HCT116 (cell line): ENCODE measurements at regions not wholly inside any gene's neighbourhood (a gene's known extent, or its start where the extent isn't known, plus 50 kb on each side); places are given as distances from the start of the nearest gene placed in this dataset.

Experiments used
- ATAC-seq: fragments of 200-7000 bp; cut with Tn5 transposase; 2 replicates; pipeline ENCODE4 v1.9.1; 2020; ENCODE audit warnings: mild to moderate bottlenecking, moderate library complexity
- BruUV-seq: library from RNA; stranded (reverse); fragments of 400-500 nt; replicated peaks from 2 replicates; lab custom pipeline; 2021; lab: Mats Ljungman, UMichigan
- CTCF ChIA-PET: fragments of 300-600 bp; sonication (Branson Sonifier 250); formaldehyde crosslinking; loops from one replicate; lab custom pipeline; 2021; ENCODE audit warnings: antibody characterized with exemption; lab: Charles Lee
- POLR2A ChIA-PET: fragments of 300-600, 350-600 bp; sonication (Branson Sonifier 250); formaldehyde crosslinking; loops from one replicate; lab custom pipeline; 2021; ENCODE audit warnings: antibody characterized with exemption; lab: Charles Lee
- RAD21 ChIA-PET, 2 experiments: fragments of 300-600 bp; sonication (Branson Sonifier 250); formaldehyde crosslinking; loops; one replicate each; lab custom pipeline; 2023; ENCODE audit warnings: low total read pairs in 2 of 2; ENCODE audit not compliant: uncharacterized antibody in 2 of 2, unreplicated experiment in 2 of 2, low non-redundant PET in 1 of 2; lab: Charles Lee
- DNase-seq: peaks from one replicate; pipeline ENCODE4 v3.0.0-alpha.2; 2010; ENCODE audit warnings: low read depth, low spot score
- H2AFZ ChIP-seq: fragments of 200-600 bp; shearing (Covaris generic), sonication (generic); 2 replicates; pipeline ENCODE4 v1.6.1; 2017; ENCODE audit warnings: low read depth, mixed run types, mixed read lengths, antibody characterized with exemption, low read length; ENCODE audit not compliant: poor library complexity, severe bottlenecking
- H3K27ac ChIP-seq: 2 replicates; pipeline ENCODE4 v1.5.1; 2012; ENCODE audit warnings: low read depth, low read length
- H3K27me3 ChIP-seq: fragments of 200-600 bp; sonication (generic); 2 replicates; pipeline ENCODE4 v1.6.1; 2016; ENCODE audit warnings: mixed run types, low read length, mixed read lengths; ENCODE audit not compliant: insufficient read depth
- H3K36me3 ChIP-seq, 2 experiments: fragments of 200-500 bp in 1 of 2; fragments of 200-600 bp in 1 of 2; sonication (Bioruptor generic) in 1 of 2; sonication (generic) in 1 of 2; 2 replicates each; pipeline versions ENCODE4 v1.5.1 to v1.6.1; 2014 to 2016; ENCODE audit warnings: low read length in 2 of 2, inconsistent platforms in 1 of 2, mixed read lengths in 1 of 2, mixed run types in 1 of 2; ENCODE audit not compliant: insufficient read depth in 2 of 2, control insufficient read depth in 1 of 2
- H3K4me1 ChIP-seq, 2 experiments: fragments of 200-600 bp in 1 of 2; sonication (generic) in 1 of 2; 2 replicates each; pipeline versions ENCODE4 v1.5.1 to v1.6.1; 2012 to 2017; ENCODE audit warnings: low read length in 2 of 2, inconsistent platforms in 1 of 2, mild to moderate bottlenecking in 1 of 2, mixed read lengths in 1 of 2, mixed run types in 1 of 2, moderate library complexity in 1 of 2; ENCODE audit not compliant: insufficient read depth in 2 of 2, control insufficient read depth in 1 of 2
- H3K4me2 ChIP-seq: fragments of 200-600 bp; sonication (generic); 2 replicates; pipeline ENCODE4 v1.6.1; 2017; ENCODE audit warnings: mixed run types, low read length, mixed read lengths
- H3K4me3 ChIP-seq, 2 experiments: fragments of 200-600 bp in 1 of 2; sonication (generic) in 1 of 2; replicated peaks in 1 of 2; 2 replicates each; pipeline ENCODE4 v1.5.1; 2011 to 2016; ENCODE audit warnings: low read length in 2 of 2, control low read depth in 1 of 2, low read depth in 1 of 2, mild to moderate bottlenecking in 1 of 2, mixed read lengths in 1 of 2, mixed run types in 1 of 2
- H3K79me2 ChIP-seq: fragments of 200-600 bp; sonication (generic); 2 replicates; pipeline ENCODE4 v1.6.1; 2017; ENCODE audit warnings: mild to moderate bottlenecking, mixed run types, low read length, moderate library complexity, mixed read lengths; ENCODE audit not compliant: insufficient read depth
- H3K9ac ChIP-seq: fragments of 200-600 bp; sonication (generic); 2 replicates; pipeline ENCODE4 v1.6.1; 2016; ENCODE audit warnings: low read length, mixed read lengths
- H3K9me2 ChIP-seq: fragments of 200-600 bp; sonication (generic), shearing (Covaris generic); 2 replicates; pipeline ENCODE4 v1.6.1; 2017; ENCODE audit warnings: mixed run types, mild to moderate bottlenecking, moderate library complexity; ENCODE audit not compliant: insufficient read depth
- H3K9me3 ChIP-seq, 2 experiments: fragments of 200-500 bp in 1 of 2; fragments of 200-600 bp in 1 of 2; sonication (Bioruptor generic) in 1 of 2; sonication (generic) in 1 of 2; 2 replicates each; pipeline ENCODE4 v1.6.1; 2014 to 2017; ENCODE audit warnings: low read length in 2 of 2, mixed read lengths in 2 of 2, inconsistent platforms in 1 of 2, low read depth in 1 of 2, mild to moderate bottlenecking in 1 of 2, mixed run types in 1 of 2, moderate library complexity in 1 of 2; ENCODE audit not compliant: control insufficient read depth in 1 of 2, insufficient read depth in 1 of 2
- H4K20me1 ChIP-seq: fragments of 200-600 bp; sonication (generic), shearing (Covaris generic); 2 replicates; pipeline ENCODE4 v1.6.1; 2017; ENCODE audit warnings: mixed run types, mild to moderate bottlenecking, moderate library complexity; ENCODE audit not compliant: insufficient read depth
- CBX3 ChIP-seq: IDR thresholded peaks from 2 replicates; pipeline ENCODE4 v1.6.1; 2012; ENCODE audit warnings: low read depth
- CEBPB ChIP-seq: IDR thresholded peaks from 2 replicates; pipeline ENCODE4 v1.6.1; 2012; ENCODE audit warnings: low read depth
- EGR1 ChIP-seq: IDR thresholded peaks from 2 replicates; pipeline ENCODE4 v1.6.1; 2012; ENCODE audit warnings: low read depth
- EZH2phosphoT487 ChIP-seq: fragments of 200-600 bp; IDR thresholded peaks from 2 replicates; pipeline ENCODE4 v1.6.1; 2018; ENCODE audit warnings: antibody characterized with exemption, borderline replicate concordance
- JUND ChIP-seq: IDR thresholded peaks from 2 replicates; pipeline ENCODE4 v1.6.1; 2012
- POLR2A ChIP-seq: IDR thresholded peaks from 2 replicates; pipeline ENCODE4 v1.7.0; 2011; ENCODE audit warnings: borderline replicate concordance; ENCODE audit not compliant: insufficient read depth, insufficient read length; ENCODE audit errors: extremely low read depth
- POLR2AphosphoS5 ChIP-seq: IDR thresholded peaks from 2 replicates; pipeline ENCODE4 v1.6.1; 2011; ENCODE audit warnings: mild to moderate bottlenecking, low read depth, low read length, moderate library complexity
- RAD21 ChIP-seq: IDR thresholded peaks from 2 replicates; pipeline ENCODE4 v1.6.1; 2012; ENCODE audit warnings: low read depth, mild to moderate bottlenecking
- SIN3A ChIP-seq: IDR thresholded peaks from 2 replicates; pipeline ENCODE4 v1.6.1; 2012; ENCODE audit warnings: low read depth
- SP1 ChIP-seq: IDR thresholded peaks from 2 replicates; pipeline ENCODE4 v1.6.1; 2012; ENCODE audit warnings: low read depth
- SRF ChIP-seq: IDR thresholded peaks from 2 replicates; pipeline ENCODE4 v1.6.1; 2012; ENCODE audit warnings: low read depth
- TCF7L2 ChIP-seq: IDR thresholded peaks from 2 replicates; pipeline ENCODE4 v1.7.0; 2011; ENCODE audit warnings: borderline replicate concordance, inconsistent platforms; ENCODE audit not compliant: insufficient read depth, insufficient read length; ENCODE audit errors: extremely low read depth
- YY1 ChIP-seq: IDR thresholded peaks from 2 replicates; pipeline ENCODE4 v1.6.1; 2011; ENCODE audit warnings: low read length, low read depth, moderate library complexity, mild to moderate bottlenecking; ENCODE audit not compliant: insufficient replicate concordance; ENCODE audit errors: extremely low read depth
- ZBTB33 ChIP-seq: IDR thresholded peaks from 2 replicates; pipeline ENCODE4 v1.6.1; 2011; ENCODE audit warnings: mild to moderate bottlenecking, low read length, moderate library complexity; ENCODE audit not compliant: insufficient replicate concordance; ENCODE audit errors: extremely low read depth
- ZFX ChIP-seq: fragments of 450-650 bp; IDR thresholded peaks from 2 replicates; pipeline ENCODE4 v1.6.1; 2017
- ZNF274 ChIP-seq: fragments of 200-500 bp; sonication (Bioruptor generic); IDR thresholded peaks from 2 replicates; pipeline ENCODE4 v1.6.1; 2014; ENCODE audit warnings: mild to moderate bottlenecking, low read depth, low read length, inconsistent platforms
- intact Hi-C: fragments of 100-400 bp; cut with micrococcal nuclease; formaldehyde crosslinking; loops from 2 replicates; pipeline ENCODE4 v1.10.0; 2022
- TF ChIP-seq, protein P1 (sequence below): IDR thresholded peaks from 2 replicates; pipeline ENCODE4 v1.6.1; 2012

DNA sequence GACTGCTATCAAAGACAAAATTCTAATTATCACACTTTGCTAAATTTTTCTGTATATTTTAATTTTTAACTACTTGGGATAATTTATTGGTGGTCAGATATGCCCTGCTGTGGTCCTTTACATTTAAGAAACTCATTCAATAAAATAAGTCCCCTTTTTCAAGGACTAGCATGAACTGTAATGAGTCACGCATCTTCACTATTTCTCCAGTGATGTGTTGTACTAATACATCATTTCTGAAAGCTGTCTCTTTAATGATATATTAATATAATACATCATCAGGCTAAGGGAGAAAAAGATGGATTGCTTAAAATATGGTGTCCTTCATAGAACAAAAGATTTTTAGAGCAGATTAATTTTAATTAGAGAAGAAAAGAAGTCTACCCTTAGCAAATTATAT, 901.4 kb downstream of the DIPK2A start:
- TF ChIP-seq YY1 (no peak), ZNF274 (no peak), CEBPB (no peak), EGR1 (no peak), POLR2AphosphoS5 (no peak), JUND (no peak), SRF (no peak), RAD21 (no peak), SP1 (no peak), EZH2phosphoT487 (no peak)
- TF ChIP-seq, protein P1, sequence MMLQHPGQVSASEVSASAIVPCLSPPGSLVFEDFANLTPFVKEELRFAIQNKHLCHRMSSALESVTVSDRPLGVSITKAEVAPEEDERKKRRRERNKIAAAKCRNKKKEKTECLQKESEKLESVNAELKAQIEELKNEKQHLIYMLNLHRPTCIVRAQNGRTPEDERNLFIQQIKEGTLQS, result no peak
- TF ChIP-seq, all 23 proteins: peak for 0
- Histone ChIP-seq H3K4me2 (no peak overlapping the region), H3K9ac (no peak overlapping the region), H4K20me1 (no peaks in the 10 kb centered on the region), H3K9me3 (no peaks in the 10 kb centered on the region), H3K79me2 (no peaks in the 10 kb centered on the region), H2AFZ (no peak overlapping the region), H3K27me3 (no peaks in the 10 kb centered on the region), H3K9me2 (no peaks in the 10 kb centered on the region), H3K27ac (no peak overlapping the region), H3K36me3 (no peaks in the 10 kb centered on the region), H3K4me1 (no peaks in the 10 kb centered on the region), H3K4me3 (no peak overlapping the region)
- ChIA-PET CTCF (no interaction called here), POLR2A (no interaction called here), RAD21 (no interaction called here)
- DNase-seq (no peak), ATAC-seq (no peak)
- intact Hi-C loops, result no loop called here
- no TSS peak for BruUV-seq

GRCh38 chr3:144875211-144875610, 903.6 kb downstream of the DIPK2A start:
- Histone ChIP-seq H3K9me2 (no peaks in the 10 kb centered on the region), H3K79me2 (no peaks in the 10 kb centered on the region), H3K4me1 (no peaks in the 10 kb centered on the region), H3K27ac (no peak overlapping the region), H3K4me3 (no peak overlapping the region), H3K9me3 (no peaks in the 10 kb centered on the region), H2AFZ (no peak overlapping the region), H3K9ac (no peak overlapping the region), H3K4me2 (no peak overlapping the region), H4K20me1 (no peaks in the 10 kb centered on the region), H3K27me3 (no peaks in the 10 kb centered on the region), H3K36me3 (no peaks in the 10 kb centered on the region)
- intact Hi-C loops, result no loop called here
- CTCF ChIA-PET, result no interaction called here
- POLR2A ChIA-PET, result no interaction called here
- no peak for DNase-seq
- ATAC-seq, result no peak
- TF ChIP-seq ZBTB33 (no peak), POLR2A (no peak), SIN3A (no peak), CBX3 (no peak), EZH2phosphoT487 (no peak), EGR1 (no peak), ZFX (no peak), TCF7L2 (no peak), JUND (no peak), ZNF274 (no peak), YY1 (no peak), RAD21 (no peak), SRF (no peak)
- no TSS peak for BruUV-seq
- RAD21 ChIA-PET, result no interaction called here
